H9 (cell line): ENCODE measurements at regions not wholly inside any gene's neighbourhood (a gene's known extent, or its start where the extent isn't known, plus 50 kb on each side); places are given as distances from the start of the nearest gene placed in this dataset.

Source experiments
- DNase-seq: peaks from one replicate; pipeline ENCODE4 v3.0.0-alpha.2; 2017
- H2AFZ ChIP-seq: one replicate; pipeline ENCODE4 v1.6.1; 2013; ENCODE audit warnings: mild to moderate bottlenecking, low read length, control low read depth, moderate library complexity
- H2AK5ac ChIP-seq: 2 replicates; pipeline ENCODE4 v1.6.1; 2013; ENCODE audit warnings: low read length, control low read depth, mixed read lengths; ENCODE audit not compliant: insufficient read length
- H2BK120ac ChIP-seq: one replicate; pipeline ENCODE4 v1.6.1; 2013; ENCODE audit warnings: low read depth, mild to moderate bottlenecking, low read length, control low read depth, inconsistent platforms; ENCODE audit not compliant: poor library complexity, severe bottlenecking
- H2BK12ac ChIP-seq: 2 replicates; pipeline ENCODE4 v1.6.1; 2013; ENCODE audit warnings: low read length, control low read depth, mixed read lengths, low read depth; ENCODE audit not compliant: insufficient read length
- H2BK15ac ChIP-seq: 2 replicates; pipeline ENCODE4 v1.6.1; 2013; ENCODE audit warnings: low read depth, low read length, control low read depth
- H2BK20ac ChIP-seq: one replicate; pipeline ENCODE4 v1.6.1; 2013; ENCODE audit warnings: low read depth, mild to moderate bottlenecking, low read length, control low read depth, inconsistent platforms; ENCODE audit not compliant: poor library complexity, severe bottlenecking
- H2BK5ac ChIP-seq: 2 replicates; pipeline ENCODE4 v1.6.1; 2013; ENCODE audit warnings: low read length, control low read depth, mixed read lengths; ENCODE audit not compliant: insufficient read length
- H3K14ac ChIP-seq: 2 replicates; pipeline ENCODE4 v1.6.1; 2013; ENCODE audit warnings: low read length, control low read depth; ENCODE audit not compliant: insufficient read depth
- H3K18ac ChIP-seq: 2 replicates; pipeline ENCODE4 v1.6.1; 2013; ENCODE audit warnings: low read depth, mild to moderate bottlenecking, mixed read lengths, low read length, control low read depth; ENCODE audit not compliant: insufficient read length
- H3K23ac ChIP-seq: 2 replicates; pipeline ENCODE4 v1.6.1; 2013; ENCODE audit warnings: low read length, control low read depth, mixed read lengths, low read depth; ENCODE audit not compliant: insufficient read length
- H3K23me2 ChIP-seq: 2 replicates; pipeline ENCODE4 v1.6.1; 2013; ENCODE audit warnings: low read depth, mild to moderate bottlenecking, mixed read lengths, low read length, control low read depth; ENCODE audit not compliant: insufficient read length, poor library complexity, severe bottlenecking
- H3K27ac ChIP-seq: 2 replicates; pipeline ENCODE4 v1.5.1; 2013; ENCODE audit warnings: low read length, control low read depth, mixed read lengths, low read depth; ENCODE audit not compliant: insufficient read length
- H3K27me3 ChIP-seq: 2 replicates; pipeline ENCODE4 v1.6.1; 2013; ENCODE audit warnings: low read length, control low read depth, inconsistent platforms; ENCODE audit not compliant: insufficient read depth
- H3K4ac ChIP-seq: 2 replicates; pipeline ENCODE4 v1.6.1; 2013; ENCODE audit warnings: low read depth, mild to moderate bottlenecking, control low read depth, inconsistent platforms, low read length, moderate library complexity
- H3K4me1 ChIP-seq: 2 replicates; pipeline ENCODE4 v1.6.1; 2013; ENCODE audit warnings: low read length, control low read depth, inconsistent platforms; ENCODE audit not compliant: insufficient read depth
- H3K4me2 ChIP-seq: 2 replicates; pipeline ENCODE4 v1.6.1; 2013; ENCODE audit warnings: low read length, control low read depth, mixed read lengths; ENCODE audit not compliant: insufficient read length, insufficient read depth
- H3K56ac ChIP-seq: 2 replicates; pipeline ENCODE4 v1.6.1; 2013; ENCODE audit warnings: low read depth, mild to moderate bottlenecking, mixed read lengths, low read length, control low read depth; ENCODE audit not compliant: insufficient read length
- H3K79me1 ChIP-seq: 2 replicates; pipeline ENCODE4 v1.6.1; 2013; ENCODE audit warnings: low read depth, mild to moderate bottlenecking, moderate library complexity, low read length, control low read depth, inconsistent platforms; ENCODE audit not compliant: insufficient read depth, poor library complexity, severe bottlenecking
- H3K79me2 ChIP-seq: 2 replicates; pipeline ENCODE4 v1.6.1; 2013; ENCODE audit warnings: low read length, control low read depth, inconsistent platforms; ENCODE audit not compliant: insufficient read depth
- H3K9ac ChIP-seq: 2 replicates; pipeline ENCODE4 v1.6.1; 2013; ENCODE audit warnings: low read length, control low read depth, mixed read lengths; ENCODE audit not compliant: insufficient read length; ENCODE audit errors: extremely low read depth
- H3K9me3 ChIP-seq: one replicate; pipeline ENCODE4 v1.6.1; 2013; ENCODE audit warnings: low read depth, low read length, inconsistent platforms; ENCODE audit not compliant: control insufficient read depth
- H3T11ph ChIP-seq: one replicate; pipeline ENCODE4 v1.6.1; 2013; ENCODE audit warnings: mild to moderate bottlenecking, low read length, control low read depth, inconsistent platforms
- H4K20me1 ChIP-seq: one replicate; pipeline ENCODE4 v1.6.1; 2013; ENCODE audit not compliant: control insufficient read depth, insufficient read length, insufficient read depth
- H4K5ac ChIP-seq: 2 replicates; pipeline ENCODE4 v1.6.1; 2013; ENCODE audit warnings: low read depth, mild to moderate bottlenecking, mixed read lengths, low read length, control low read depth; ENCODE audit not compliant: insufficient read length
- H4K8ac ChIP-seq: replicated peaks from 2 replicates; pipeline ENCODE4 v1.6.1; 2013; ENCODE audit warnings: low read length, control low read depth, mixed read lengths, low read depth; ENCODE audit not compliant: insufficient read length
- H4K91ac ChIP-seq: 2 replicates; pipeline ENCODE4 v1.6.1; 2013; ENCODE audit warnings: low read depth, mild to moderate bottlenecking, moderate library complexity, mixed read lengths, low read length, control low read depth; ENCODE audit not compliant: insufficient read length
- H3K27ac Mint-ChIP-seq, 3 experiments: 2 replicates in 2 of 3; 3 replicates in 1 of 3; pipeline ENCODE4 v1.8.0; 2020 to 2021; ENCODE audit warnings: mixed read lengths in 3 of 3, mild to moderate bottlenecking in 1 of 3, moderate library complexity in 1 of 3
- H3K27me3 Mint-ChIP-seq: 2 replicates; pipeline ENCODE4 v1.8.0; 2021; ENCODE audit warnings: low read depth, mild to moderate bottlenecking, moderate library complexity, mixed read lengths
- H3K36me3 Mint-ChIP-seq, 3 experiments: 2 replicates in 2 of 3; 3 replicates in 1 of 3; pipeline ENCODE4 v1.8.0; 2020 to 2021; ENCODE audit warnings: low read depth in 3 of 3, mixed read lengths in 3 of 3; ENCODE audit not compliant: insufficient read depth in 1 of 3
- H3K4me1 Mint-ChIP-seq, 2 experiments: 2 replicates each; pipeline ENCODE4 v1.8.0; 2020; ENCODE audit warnings: mixed read lengths in 2 of 2
- H3K4me3 Mint-ChIP-seq, 2 experiments: 2 replicates in 1 of 2; 3 replicates in 1 of 2; pipeline ENCODE4 v1.8.0; 2020 to 2021; ENCODE audit warnings: mild to moderate bottlenecking in 2 of 2, mixed read lengths in 2 of 2, moderate library complexity in 1 of 2
- H3K9me3 Mint-ChIP-seq, 2 experiments: 2 replicates in 1 of 2; 3 replicates in 1 of 2; pipeline ENCODE4 v1.8.0; 2020; ENCODE audit warnings: mild to moderate bottlenecking in 2 of 2, mixed read lengths in 2 of 2, moderate library complexity in 1 of 2
- WGBS: extraction: QIAGEN DNeasy Blood & Tissue Kit; methylation state at CpG from one replicate; pipeline ENCODE4 v1.1.7; 2013; ENCODE audit warnings: missing lambda C conversion rate, low lambda C conversion rate, mixed read lengths; ENCODE audit not compliant: insufficient read length; ENCODE audit errors: extremely low coverage; 5-methylcytosine and 5-hydroxymethylcytosine counted together
- TF ChIP-seq, protein P1 (sequence below): fragments of 200-600 bp; sonication (generic); conservative IDR thresholded peaks from 3 replicates; pipeline ENCODE4 v1.8.0; 2021; ENCODE audit warnings: antibody characterized with exemption, mild to moderate bottlenecking

GRCh38 chr16:6091021-6091420, 993.4 kb upstream of the EEF2KMT start:
- Mint-ChIP-seq H3K36me3 (peaks cover 3 to 13% (median 13%) of the 10 kb centered on the region in 3 experiments; a peak in 6 of 7 replicates), H3K4me3 (no peak overlapping the region), H3K27me3 (no peaks in the 10 kb centered on the region; the same call in 1 of the 2 replicates), H3K4me1 (no peaks in the 10 kb centered on the region), H3K27ac (no peak overlapping the region), H3K9me3 (peaks cover 3 to 17% of the 10 kb centered on the region in 2 experiments; a peak in 4 of 5 replicates)
- H3K23me2 ChIP-seq, result no peaks in the 10 kb centered on the region
- WGBS, result no CpG with 5 or more reads among the region's 3 CpGs
- H2AFZ ChIP-seq, result no peak overlapping the region
- H3K79me2 ChIP-seq, result no peaks in the 10 kb centered on the region; the same call in 1 of the 2 replicates
- H3K79me1 ChIP-seq, result no peaks in the 10 kb centered on the region
- no peak overlapping the region for H2BK5ac ChIP-seq
- H3K18ac ChIP-seq, result no peak overlapping the region
- no peak overlapping the region for H3K27ac ChIP-seq
- H2BK20ac ChIP-seq, result no peak overlapping the region
- H2AK5ac ChIP-seq, result no peak overlapping the region
- H3K56ac ChIP-seq, result no peak overlapping the region
- DNase-seq, result no peak
- H3T11ph ChIP-seq, result no peak overlapping the region
- no peak overlapping the region for H4K91ac ChIP-seq
- no peak overlapping the region for H2BK15ac ChIP-seq
- no peak overlapping the region for H2BK12ac ChIP-seq
- no peak overlapping the region for H3K9ac ChIP-seq
- TF ChIP-seq, protein P1, sequence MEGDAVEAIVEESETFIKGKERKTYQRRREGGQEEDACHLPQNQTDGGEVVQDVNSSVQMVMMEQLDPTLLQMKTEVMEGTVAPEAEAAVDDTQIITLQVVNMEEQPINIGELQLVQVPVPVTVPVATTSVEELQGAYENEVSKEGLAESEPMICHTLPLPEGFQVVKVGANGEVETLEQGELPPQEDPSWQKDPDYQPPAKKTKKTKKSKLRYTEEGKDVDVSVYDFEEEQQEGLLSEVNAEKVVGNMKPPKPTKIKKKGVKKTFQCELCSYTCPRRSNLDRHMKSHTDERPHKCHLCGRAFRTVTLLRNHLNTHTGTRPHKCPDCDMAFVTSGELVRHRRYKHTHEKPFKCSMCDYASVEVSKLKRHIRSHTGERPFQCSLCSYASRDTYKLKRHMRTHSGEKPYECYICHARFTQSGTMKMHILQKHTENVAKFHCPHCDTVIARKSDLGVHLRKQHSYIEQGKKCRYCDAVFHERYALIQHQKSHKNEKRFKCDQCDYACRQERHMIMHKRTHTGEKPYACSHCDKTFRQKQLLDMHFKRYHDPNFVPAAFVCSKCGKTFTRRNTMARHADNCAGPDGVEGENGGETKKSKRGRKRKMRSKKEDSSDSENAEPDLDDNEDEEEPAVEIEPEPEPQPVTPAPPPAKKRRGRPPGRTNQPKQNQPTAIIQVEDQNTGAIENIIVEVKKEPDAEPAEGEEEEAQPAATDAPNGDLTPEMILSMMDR, result no peak
- no peaks in the 10 kb centered on the region for H4K20me1 ChIP-seq
- no peaks in the 10 kb centered on the region for H3K4me1 ChIP-seq
- no peak overlapping the region for H3K4me2 ChIP-seq
- no peaks in the 10 kb centered on the region for H3K27me3 ChIP-seq
- H3K4ac ChIP-seq, result no peak overlapping the region
- no peak overlapping the region for H4K8ac ChIP-seq
- no peak overlapping the region for H3K14ac ChIP-seq
- no peak overlapping the region for H4K5ac ChIP-seq
- no peak overlapping the region for H3K23ac ChIP-seq
- no peaks in the 10 kb centered on the region for H3K9me3 ChIP-seq
- no peak overlapping the region for H2BK120ac ChIP-seq
